AG10803 (cell line): ENCODE measurements at regions not wholly inside any gene's neighbourhood (a gene's known extent, or its start where the extent isn't known, plus 50 kb on each side); places are given as distances from the start of the nearest gene placed in this dataset.

Experiments
- DNase-seq: peaks from one replicate; pipeline ENCODE4 v3.0.0; 2010; ENCODE audit warnings: low read depth
- H3K4me3 ChIP-seq: 2 replicates; pipeline ENCODE4 v1.5.1; 2011; ENCODE audit warnings: mild to moderate bottlenecking, low read length, control low read depth
- TF ChIP-seq, protein P1 (sequence below): conservative IDR thresholded peaks from 2 replicates; pipeline ENCODE4 v1.5.1; 2011; ENCODE audit warnings: mild to moderate bottlenecking, low read length, control low read depth, inconsistent platforms

DNA sequence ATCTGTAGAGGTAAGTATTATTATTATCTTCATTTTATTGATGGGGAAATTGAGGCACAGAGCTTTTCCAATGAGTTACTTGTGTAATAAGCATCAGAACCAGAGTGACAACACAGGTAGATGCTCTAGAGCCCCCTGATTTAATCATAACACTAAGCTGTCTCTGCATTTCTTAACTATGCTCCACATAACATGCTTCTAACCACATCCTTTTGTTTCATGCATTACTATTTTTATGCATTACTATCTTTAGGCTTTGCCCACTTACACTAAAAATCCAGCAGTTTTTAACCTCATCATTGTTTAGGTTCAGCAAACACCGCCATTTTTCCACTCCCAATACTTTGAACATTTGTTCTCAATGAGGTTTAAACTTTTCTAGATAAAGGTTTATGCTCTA lies 1900.8 kb upstream of the PCDH10 start:
- no peak overlapping the region for H3K4me3 ChIP-seq
- DNase-seq: no peak
- TF ChIP-seq, protein P1, sequence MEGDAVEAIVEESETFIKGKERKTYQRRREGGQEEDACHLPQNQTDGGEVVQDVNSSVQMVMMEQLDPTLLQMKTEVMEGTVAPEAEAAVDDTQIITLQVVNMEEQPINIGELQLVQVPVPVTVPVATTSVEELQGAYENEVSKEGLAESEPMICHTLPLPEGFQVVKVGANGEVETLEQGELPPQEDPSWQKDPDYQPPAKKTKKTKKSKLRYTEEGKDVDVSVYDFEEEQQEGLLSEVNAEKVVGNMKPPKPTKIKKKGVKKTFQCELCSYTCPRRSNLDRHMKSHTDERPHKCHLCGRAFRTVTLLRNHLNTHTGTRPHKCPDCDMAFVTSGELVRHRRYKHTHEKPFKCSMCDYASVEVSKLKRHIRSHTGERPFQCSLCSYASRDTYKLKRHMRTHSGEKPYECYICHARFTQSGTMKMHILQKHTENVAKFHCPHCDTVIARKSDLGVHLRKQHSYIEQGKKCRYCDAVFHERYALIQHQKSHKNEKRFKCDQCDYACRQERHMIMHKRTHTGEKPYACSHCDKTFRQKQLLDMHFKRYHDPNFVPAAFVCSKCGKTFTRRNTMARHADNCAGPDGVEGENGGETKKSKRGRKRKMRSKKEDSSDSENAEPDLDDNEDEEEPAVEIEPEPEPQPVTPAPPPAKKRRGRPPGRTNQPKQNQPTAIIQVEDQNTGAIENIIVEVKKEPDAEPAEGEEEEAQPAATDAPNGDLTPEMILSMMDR: no peak

DNA sequence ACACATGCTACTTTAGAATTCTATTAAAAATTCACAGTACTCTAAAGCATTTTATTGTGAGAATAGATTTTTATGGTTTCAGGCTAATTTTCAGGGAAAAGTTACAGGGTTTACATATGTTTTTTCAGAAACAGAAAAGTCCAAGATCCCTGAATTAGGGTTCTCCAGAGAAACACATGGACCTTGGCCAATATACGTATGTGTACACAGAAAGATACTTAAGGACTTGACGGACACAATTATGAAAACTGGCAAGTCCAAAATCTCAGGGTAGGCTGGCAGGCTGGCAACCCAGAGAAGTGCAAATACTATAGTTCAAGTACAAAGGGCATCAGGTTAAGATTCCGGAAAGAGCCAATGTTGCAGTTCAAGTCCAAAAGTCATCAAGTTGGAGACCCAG lies 1897.8 kb upstream of the PCDH10 start:
- TF ChIP-seq, protein P1: no peak
- DNase-seq: no peak
- H3K4me3 ChIP-seq: no peak overlapping the region

DNA sequence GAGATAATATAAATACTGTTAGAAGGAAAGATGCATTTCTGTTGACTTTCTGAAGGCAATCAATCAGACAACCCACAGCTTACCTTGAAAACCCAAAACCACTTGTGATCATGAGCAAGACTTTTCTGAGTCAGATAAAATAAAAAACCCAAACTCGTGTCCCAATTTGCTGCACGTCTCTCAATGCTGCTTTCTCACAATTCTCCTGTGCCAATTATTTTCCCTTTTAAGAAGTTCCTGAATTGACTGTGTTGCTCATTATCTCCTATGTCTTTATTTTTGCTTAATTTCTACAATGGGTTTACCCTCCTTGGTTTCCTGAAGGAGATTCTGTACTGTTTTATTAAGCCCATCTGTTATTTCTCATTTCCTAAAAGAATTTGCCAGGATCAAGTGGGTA lies 1891.9 kb upstream of the PCDH10 start:
- TF ChIP-seq, protein P1: no peak
- no peak for DNase-seq
- H3K4me3 ChIP-seq: no peak overlapping the region

DNA sequence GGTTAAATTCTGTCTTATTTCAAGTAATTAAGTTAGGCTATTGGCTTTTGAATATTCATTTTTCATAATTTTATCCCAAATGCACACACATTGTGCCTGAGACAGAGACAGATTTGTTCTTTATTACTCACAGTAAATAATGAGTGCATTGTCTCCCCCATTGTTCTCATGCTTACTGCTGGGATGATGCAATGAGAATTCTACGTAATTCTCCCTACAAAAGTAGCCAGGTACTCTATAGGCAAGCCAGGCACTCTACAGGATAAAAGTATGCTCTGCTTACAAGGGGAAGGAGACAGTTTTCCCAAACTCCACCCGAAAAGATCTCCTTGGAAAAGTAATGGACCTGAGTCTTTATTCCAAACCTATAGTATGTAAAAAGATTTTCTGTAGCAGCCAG lies 1890.7 kb upstream of the PCDH10 start:
- no peak for DNase-seq
- TF ChIP-seq, protein P1: no peak
- H3K4me3 ChIP-seq: no peak overlapping the region

DNA sequence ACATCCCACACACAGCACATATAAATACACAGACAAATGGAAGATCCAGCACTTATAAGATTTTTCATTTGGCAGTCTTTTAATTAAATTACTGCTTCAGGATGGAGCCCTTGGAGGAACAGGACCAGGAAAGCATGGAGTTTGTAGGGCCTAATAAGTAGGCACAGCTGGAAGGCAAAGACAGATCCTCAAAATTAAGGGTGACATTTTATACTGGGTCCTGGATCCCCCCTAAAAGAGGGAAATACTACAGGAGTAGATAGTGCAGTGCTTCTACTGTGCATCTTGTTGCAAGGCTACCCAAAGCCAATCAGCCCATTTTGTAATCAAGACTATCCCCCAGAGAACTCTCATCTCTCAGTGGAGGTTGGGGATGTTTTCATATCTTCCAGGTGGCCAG lies 1860.7 kb upstream of the PCDH10 start:
- no peak overlapping the region for H3K4me3 ChIP-seq
- TF ChIP-seq, protein P1: no peak
- DNase-seq: no peak

DNA sequence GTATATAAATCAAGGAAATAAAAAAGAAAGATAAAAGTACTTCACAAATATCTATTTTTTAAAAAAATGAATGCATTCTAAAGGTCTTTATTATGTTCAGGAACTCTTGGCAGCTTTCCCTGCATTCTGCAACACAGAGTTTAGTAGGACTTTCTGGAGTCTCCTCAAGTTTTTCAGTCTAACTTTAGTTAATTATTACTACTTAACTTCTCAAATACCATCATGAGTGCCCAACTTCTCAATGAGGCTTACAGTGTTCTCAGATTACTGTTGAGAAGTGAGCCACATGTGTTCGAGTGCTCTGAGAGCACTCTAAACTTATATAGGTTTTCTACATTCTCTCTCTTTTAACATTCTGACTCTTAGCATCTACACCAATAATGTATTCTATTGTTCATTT lies 1852.9 kb upstream of the PCDH10 start:
- H3K4me3 ChIP-seq: no peak overlapping the region
- TF ChIP-seq, protein P1: no peak
- no peak for DNase-seq

DNA sequence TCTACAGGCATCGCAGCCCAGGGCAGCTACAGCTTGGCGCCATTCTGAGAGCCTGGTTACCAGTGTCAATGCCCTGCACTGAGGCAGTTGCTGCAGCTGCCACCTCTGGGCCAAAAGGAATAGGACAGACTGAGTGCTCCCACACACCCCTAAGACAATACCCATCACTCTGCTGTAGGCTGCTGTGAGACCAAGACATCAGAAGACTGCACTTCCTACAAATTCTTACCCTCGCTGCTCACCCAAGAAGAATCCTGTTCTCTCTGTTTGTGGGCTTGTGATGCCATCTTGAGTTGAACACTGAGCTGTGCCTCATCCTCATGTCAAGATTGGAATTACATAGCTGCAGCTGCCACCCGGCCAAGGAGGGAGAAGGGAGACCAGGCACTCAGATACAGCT lies 1847.0 kb upstream of the PCDH10 start:
- TF ChIP-seq, protein P1: no peak
- no peak overlapping the region for H3K4me3 ChIP-seq
- no peak for DNase-seq
